Dermis microvascular lymphatic vessel endothelial cell (primary cell): ENCODE measurements at regions not wholly inside any gene's neighbourhood (a gene's known extent, or its start where the extent isn't known, plus 50 kb on each side); places are given as distances from the start of the nearest gene placed in this dataset.
"Not testable (repeated sequence)": the region's sequence is repeated elsewhere in the genome, so short reads cannot be mapped to it uniquely, and the experiment has no call there.

Experiments used
- DNase-seq, 2 donors: peaks; one replicate each; pipeline versions ENCODE4 v3.0.0 to v3.0.0-alpha.2; 2010; ENCODE audit warnings: low read depth in 2 of 2

DNA sequence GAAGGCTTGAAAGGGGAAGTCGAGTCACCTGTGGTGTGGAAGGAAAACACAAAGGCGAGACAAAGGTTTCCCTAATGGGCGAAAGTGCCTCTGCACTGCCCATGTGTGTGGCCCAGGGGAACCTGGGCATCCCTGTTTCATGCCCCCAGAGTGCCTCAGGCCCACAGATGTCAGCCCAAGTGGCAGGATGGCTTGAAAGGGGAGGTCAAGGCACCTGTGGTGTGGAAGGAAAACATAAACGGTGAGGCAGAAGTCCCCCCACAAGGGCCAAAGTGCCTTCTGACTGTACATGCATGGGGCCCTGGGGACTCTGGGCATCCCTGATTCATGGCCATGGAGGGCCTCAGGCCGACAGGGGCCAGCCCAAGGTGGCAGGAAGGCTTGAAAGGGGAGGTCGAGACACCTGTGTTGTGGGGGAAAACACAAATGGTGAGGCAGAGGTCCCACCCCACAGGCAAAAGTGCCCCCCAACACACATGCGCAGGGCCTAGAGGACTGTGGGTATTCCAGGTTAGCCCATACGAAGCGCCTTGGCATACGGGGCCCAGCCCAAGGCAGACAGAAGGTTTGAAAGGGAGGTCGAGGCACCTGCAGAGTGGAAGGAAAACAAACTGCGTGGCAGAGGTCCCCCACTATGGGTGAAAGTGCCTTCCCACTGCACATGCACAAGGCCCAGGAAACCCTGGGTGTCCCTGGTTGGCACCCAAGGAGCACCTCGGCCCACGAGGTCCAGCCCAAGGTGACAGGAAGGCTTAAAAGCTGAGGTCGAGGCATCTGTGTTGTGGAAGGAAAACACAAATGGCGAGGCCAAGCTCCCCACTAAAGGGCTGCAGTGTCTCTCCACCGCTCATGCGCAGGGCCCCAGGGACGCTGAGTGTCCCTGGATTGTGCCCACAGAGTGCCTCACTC, 382.3 kb downstream of the ALG10 start:
- no peak for DNase-seq

DNA sequence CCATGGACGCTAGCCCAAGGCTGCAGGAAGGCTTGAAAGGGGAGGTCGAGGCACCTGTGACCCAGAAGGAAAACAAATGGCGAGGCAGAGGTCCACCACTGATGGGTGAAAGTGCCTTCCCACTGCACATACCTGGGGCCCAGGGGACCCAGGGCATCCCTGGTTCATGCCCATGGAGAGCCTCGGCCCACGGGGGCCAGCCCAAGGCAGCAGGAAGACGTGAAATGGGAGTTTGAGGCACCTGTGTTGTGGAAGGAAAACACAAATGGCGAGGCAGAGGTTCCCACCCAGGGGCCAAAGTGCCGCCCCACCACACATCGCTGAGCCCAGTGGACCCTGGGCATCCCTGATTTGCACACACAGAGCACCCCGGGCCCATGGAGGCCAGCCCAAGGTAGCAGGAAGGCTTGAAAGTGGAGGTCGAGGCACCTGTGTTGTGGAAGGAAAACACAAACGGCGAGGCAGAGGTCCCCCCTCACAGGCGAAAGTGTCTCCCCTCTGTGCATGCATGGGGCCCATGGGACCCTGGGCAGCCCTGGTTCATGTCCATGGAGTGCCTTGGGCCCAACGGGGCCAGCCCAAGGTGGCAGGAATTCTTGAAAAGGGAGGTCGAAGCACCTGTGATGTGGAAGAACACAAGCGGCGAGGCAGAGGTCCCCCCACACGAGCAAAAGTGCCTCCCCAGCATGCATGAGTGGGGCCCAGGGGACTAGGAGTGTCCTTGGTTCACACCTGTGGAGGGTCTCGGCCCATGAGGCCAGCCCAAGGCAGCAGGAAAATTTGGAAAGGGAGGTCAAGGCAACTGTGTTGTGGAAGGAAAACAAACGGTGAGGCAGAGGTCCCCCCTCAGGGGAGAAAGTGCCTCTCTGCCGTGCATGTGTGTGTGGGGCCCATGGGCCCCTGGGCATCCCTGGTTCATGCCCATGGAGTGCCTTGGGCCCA, 383.3 kb downstream of the ALG10 start:
- no peak for DNase-seq

DNA sequence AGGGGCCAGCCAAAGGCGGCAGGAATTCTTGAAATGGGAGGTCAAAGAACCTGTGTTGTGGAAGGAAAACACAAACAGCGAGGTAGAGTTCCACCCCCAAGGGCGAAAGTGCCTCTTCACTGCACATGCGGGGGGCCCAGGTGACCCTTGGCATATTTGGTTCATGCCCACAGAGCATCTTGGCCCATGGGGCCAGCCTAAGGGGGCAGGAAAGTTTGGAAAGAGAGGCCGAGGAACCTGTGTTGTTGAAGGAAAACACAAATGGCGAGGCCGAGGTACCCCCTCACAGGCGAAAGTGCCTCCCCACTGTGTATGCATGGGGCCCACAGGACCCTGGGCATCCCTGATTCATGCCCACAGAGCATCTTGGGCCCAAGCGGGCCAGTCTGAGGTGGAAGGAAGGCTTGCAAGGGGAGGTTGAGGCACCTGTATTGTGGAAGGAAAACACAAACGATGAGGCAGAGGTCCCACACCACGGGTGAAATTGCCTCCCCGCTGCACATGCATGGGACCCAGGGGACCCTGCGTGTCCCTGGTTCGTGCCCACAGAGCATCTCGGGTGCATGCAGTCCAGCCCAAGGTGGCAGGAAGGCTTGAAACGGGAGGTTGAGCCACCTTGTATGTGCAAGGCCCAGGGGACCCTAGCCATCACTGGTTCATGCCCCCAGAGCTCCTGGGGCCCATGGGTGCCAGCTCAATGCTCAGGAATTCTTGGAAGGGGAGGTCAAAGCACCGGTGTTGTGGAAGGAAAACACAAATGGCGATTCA, 384.1 kb downstream of the ALG10 start:
- DNase-seq = no peak

DNA sequence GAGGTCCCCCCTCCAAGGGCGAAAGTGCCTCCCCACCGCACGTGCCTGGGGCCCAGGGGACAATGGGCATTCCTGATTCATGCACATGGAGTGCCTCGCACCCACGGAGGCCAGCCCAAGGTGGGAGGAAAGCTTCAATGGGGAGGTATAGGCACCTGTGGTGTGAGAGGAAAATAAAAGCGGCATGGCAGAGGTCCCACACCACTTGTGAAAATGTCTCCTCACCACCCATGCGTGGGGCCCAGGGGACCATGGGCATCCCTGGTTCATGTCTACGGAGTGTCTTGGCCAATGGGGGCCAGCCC, 384.7 kb downstream of the ALG10 start:
- DNase-seq = no peak

DNA sequence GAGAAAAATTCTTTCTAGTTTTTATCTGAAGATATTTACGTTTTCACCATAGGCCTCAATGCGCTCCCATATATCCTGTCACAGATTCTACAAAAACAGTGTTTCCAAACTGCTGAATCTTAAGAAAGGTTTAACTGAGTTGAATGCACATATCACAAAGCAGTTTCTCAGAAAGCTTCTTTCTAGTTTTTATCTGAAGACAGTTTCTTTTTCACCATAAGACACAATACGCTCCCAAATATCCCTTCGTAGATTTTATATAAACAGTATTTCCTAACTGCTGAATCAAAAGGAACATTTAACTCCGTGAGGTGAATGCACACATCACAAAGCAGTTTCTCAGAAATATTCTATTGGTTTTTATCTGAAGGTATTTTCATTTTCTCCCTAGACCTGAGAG, 385.5 kb downstream of the ALG10 start:
- no peak for DNase-seq

DNA sequence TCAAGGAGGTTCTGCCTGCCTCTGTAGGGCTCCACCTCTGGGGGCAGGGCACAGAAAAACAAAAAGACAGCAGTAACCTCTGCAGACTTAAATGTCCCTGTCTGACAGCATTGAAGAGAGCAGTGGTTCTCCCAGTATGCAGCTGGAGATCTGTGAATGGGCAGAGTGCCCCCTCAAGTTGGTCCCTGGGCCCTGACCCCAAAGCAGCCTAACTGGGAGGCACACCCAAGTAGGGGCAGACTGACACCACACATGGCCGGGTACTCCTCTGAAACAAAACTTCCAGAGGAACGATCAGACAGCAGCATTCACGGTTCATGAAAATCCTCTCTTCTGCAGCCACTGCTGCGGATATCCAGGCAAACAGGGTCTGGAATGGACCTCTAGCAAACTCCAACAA, 409.2 kb downstream of the ALG10 start:
- DNase-seq = not testable (repeated sequence)
